Adrenal gland (tissue), 9 donors: ENCODE measurements at regions not wholly inside any gene's neighbourhood (a gene's known extent, or its start where the extent isn't known, plus 50 kb on each side); places are given as distances from the start of the nearest gene placed in this dataset.

Source experiments
- DNase-seq, 7 donors: peaks; one replicate each; pipeline ENCODE4 v3.0.0-alpha.2; 2019 to 2020
- H3K27ac ChIP-seq, 5 donors: fragments of 200-600 bp; sonication (generic) in 4 of 5; 1 replicate in 3 of 5; 2 replicates in 2 of 5; pipeline versions ENCODE4 v1.5.1 to v1.8.0; 2016 to 2020; ENCODE audit warnings: mild to moderate bottlenecking in 1 of 5
- H3K27me3 ChIP-seq: fragments of 200-600 bp; 2 replicates; pipeline ENCODE4 v1.8.0; 2021
- H3K36me3 ChIP-seq, 2 donors: fragments of 200-600 bp; replicated peaks in 1 of 2; 1 replicate in 1 of 2; 2 replicates in 1 of 2; pipeline versions ENCODE4 v1.5.1 to v1.8.0; 2018 to 2022
- H3K4me1 ChIP-seq, 2 donors: fragments of 200-600 bp; replicated peaks in 1 of 2; 1 replicate in 1 of 2; 2 replicates in 1 of 2; pipeline versions ENCODE4 v1.5.1 to v1.8.0; 2018 to 2021
- H3K4me3 ChIP-seq, 4 donors: fragments of 200-600 bp; sonication (generic) in 3 of 4; one replicate each; pipeline ENCODE4 v1.5.1; 2016 to 2018
- H3K9me3 ChIP-seq, 3 donors: fragments of 200-600 bp; sonication (generic) in 1 of 3; replicated peaks in 1 of 3; 1 replicate in 2 of 3; 2 replicates in 1 of 3; pipeline versions ENCODE4 v1.5.1 to v1.8.0; 2016 to 2021
- POLR2A ChIP-seq, 2 donors: fragments of 450-650 bp; IDR thresholded peaks; one replicate each; pipeline ENCODE4 v1.6.1; 2017; ENCODE audit warnings: antibody characterized with exemption in 2 of 2, mild to moderate bottlenecking in 2 of 2, moderate library complexity in 1 of 2
- WGBS, 4 donors: extraction: QIAGEN DNeasy Blood & Tissue Kit in 2 of 4; methylation state at CpG; one replicate each; pipeline versions ENCODE4 v1.1.5 to v1.1.7; 2013 to 2017; 5-methylcytosine and 5-hydroxymethylcytosine counted together
- intact Hi-C, 2 donors: fragments of 100-400 bp; cut with DNase I; formaldehyde crosslinking; loops; one replicate each; pipeline versions ENCODE4 v1.14.1 to v1.15.0; 2022 to 2023
- TF ChIP-seq, protein P1 (sequence below), 6 experiments: fragments of 450-650 bp in 4 of 6; fragments of 200-600 bp in 2 of 6; sonication (generic) in 1 of 6; IDR thresholded peaks; 1 replicate in 5 of 6; 2 replicates in 1 of 6; pipeline versions ENCODE4 v1.5.1 to v1.8.0; 2016 to 2021; ENCODE audit warnings: antibody characterized with exemption in 6 of 6, mild to moderate bottlenecking in 2 of 6, moderate library complexity in 1 of 6
- donor health status: healthy with polysubstance abuse.
- donor health status: Bipolar disorder and iron deficiency.
- donor health status: DM: yes; HTN: yes; CAD: no.
- donor health status: DM: no; HTN: no; CAD: no.
- donor health status: DM: no; HTN: no; CAD: no.

- H3K4me3 ChIP-seq, result no peak overlapping the region
- no peak for DNase-seq
- no peaks in the 10 kb centered on the region for H3K4me1 ChIP-seq
- no peak overlapping the region for H3K27ac ChIP-seq
- intact Hi-C loops, result no loop called here
- 88 to 96% (median 93%) methylated on average over 1 of the region's 1 CpG for WGBS, 4 donors
- H3K9me3 ChIP-seq, result no peaks in the 10 kb centered on the region
- no peak for TF ChIP-seq POLR2A (IDR thresholded peaks at IDR 0.05)
- TF ChIP-seq, protein P1, sequence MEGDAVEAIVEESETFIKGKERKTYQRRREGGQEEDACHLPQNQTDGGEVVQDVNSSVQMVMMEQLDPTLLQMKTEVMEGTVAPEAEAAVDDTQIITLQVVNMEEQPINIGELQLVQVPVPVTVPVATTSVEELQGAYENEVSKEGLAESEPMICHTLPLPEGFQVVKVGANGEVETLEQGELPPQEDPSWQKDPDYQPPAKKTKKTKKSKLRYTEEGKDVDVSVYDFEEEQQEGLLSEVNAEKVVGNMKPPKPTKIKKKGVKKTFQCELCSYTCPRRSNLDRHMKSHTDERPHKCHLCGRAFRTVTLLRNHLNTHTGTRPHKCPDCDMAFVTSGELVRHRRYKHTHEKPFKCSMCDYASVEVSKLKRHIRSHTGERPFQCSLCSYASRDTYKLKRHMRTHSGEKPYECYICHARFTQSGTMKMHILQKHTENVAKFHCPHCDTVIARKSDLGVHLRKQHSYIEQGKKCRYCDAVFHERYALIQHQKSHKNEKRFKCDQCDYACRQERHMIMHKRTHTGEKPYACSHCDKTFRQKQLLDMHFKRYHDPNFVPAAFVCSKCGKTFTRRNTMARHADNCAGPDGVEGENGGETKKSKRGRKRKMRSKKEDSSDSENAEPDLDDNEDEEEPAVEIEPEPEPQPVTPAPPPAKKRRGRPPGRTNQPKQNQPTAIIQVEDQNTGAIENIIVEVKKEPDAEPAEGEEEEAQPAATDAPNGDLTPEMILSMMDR (IDR thresholded peaks at IDR 0.05), result no peak
- H3K36me3 ChIP-seq, result no peaks in the 10 kb centered on the region
- no peaks in the 10 kb centered on the region for H3K27me3 ChIP-seq
Observed at GRCh38 chr13:97822377-97822776, 131.1 kb upstream of the IPO5 start.

DNA sequence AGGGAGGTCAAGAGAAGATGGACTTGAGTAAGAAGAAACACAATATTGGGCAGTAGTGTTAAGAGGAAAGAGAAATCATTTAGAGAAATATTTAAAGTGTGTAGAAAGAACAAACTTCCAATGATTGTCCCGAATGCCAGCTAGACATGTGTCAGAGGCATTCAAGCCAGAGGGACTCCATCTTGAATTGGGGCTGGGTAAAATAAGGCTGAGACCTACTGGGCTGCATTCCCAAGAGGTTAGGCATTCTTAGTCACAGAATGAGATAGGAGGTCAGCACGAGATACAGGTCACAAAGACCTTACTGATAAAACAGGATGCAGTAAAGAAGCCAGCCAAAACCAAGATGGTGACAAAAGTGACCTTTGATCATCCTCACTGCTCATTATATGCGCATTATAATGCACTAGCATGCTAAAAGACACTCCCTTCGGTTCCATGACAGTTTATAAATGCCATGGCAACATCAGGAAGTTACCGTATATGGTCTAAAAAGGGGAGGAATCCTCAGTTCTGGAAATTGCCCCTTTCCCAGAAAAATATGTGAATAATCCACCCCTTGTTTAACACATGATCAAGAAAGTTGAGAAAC, 127.0 kb upstream of the IPO5 start:
- H3K9me3 ChIP-seq, result no peaks in the 10 kb centered on the region
- H3K4me1 ChIP-seq, result no peaks in the 10 kb centered on the region
- TF ChIP-seq POLR2A (IDR thresholded peaks at IDR 0.05), result no peak
- TF ChIP-seq, protein P1 (IDR thresholded peaks at IDR 0.05), result no peak
- no peak overlapping the region for H3K27ac ChIP-seq
- 74 to 82% (median 79%) methylated on average over 5 of the region's 5 CpGs for WGBS, 4 donors
- H3K4me3 ChIP-seq, result no peak overlapping the region
- no peaks in the 10 kb centered on the region for H3K27me3 ChIP-seq
- no peak for DNase-seq
- intact Hi-C loops, result no loop called here
- no peaks in the 10 kb centered on the region for H3K36me3 ChIP-seq

DNA sequence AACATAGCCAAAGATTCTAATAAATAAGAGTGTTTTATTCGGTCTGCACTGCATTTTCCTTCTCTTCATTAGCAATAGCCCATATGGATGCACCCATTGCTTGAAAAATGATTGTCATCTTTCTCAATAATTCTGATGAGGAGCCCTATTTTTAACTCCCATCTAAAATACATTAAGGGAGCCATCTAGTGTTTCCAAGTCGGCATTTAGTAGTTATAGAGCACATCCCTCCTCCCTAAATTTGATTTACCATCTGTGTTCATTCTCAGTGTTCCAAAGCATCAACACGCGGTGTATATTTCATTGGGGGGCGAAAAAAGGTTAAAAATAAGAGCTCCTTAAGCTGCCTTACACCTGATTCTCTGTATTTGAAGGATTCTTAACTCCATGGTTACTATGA, 119.2 kb upstream of the IPO5 start:
- no peak overlapping the region for H3K4me3 ChIP-seq
- no peak for DNase-seq
- no peaks in the 10 kb centered on the region for H3K27me3 ChIP-seq
- H3K27ac ChIP-seq, result no peak overlapping the region
- no peaks in the 10 kb centered on the region for H3K9me3 ChIP-seq
- H3K4me1 ChIP-seq, result no peaks in the 10 kb centered on the region
- TF ChIP-seq POLR2A (IDR thresholded peaks at IDR 0.05), result no peak
- TF ChIP-seq, protein P1 (IDR thresholded peaks at IDR 0.05), result no peak
- H3K36me3 ChIP-seq, result no peaks in the 10 kb centered on the region
- intact Hi-C loops, result no loop called here
- WGBS, 4 donors, result 59 to 70% (median 65%) methylated on average over 5 of the region's 5 CpGs

GRCh38 chr13:97843189-97843588, 110.3 kb upstream of the IPO5 start:
- 89 to 100% (median 93%) methylated on average over 1 of the region's 1 CpG for whole genome bisulfite sequencing, 4 donors
- Histone ChIP-seq H3K9me3 (no peaks in the 10 kb centered on the region), H3K4me3 (no peak overlapping the region), H3K27me3 (peaks cover 4% of the 10 kb centered on the region), H3K36me3 (no peaks in the 10 kb centered on the region), H3K27ac (no peak overlapping the region), H3K4me1 (no peaks in the 10 kb centered on the region)
- TF ChIP-seq, protein P1 (IDR thresholded peaks at IDR 0.05), result no peak
- no peak for TF ChIP-seq POLR2A (IDR thresholded peaks at IDR 0.05)
- intact Hi-C loops, result no loop called here
- DNase-seq, result no peak
